Esophagus squamous epithelium (tissue), 5 donors: ENCODE measurements at regions not wholly inside any gene's neighbourhood (a gene's known extent, or its start where the extent isn't known, plus 50 kb on each side); places are given as distances from the start of the nearest gene placed in this dataset.
A peak's percentile ranks its signal among the peaks of the same experiment; 100 is the strongest.

Experiments used
- DNase-seq: peaks from one replicate; lab custom pipeline; 2025; lab: John Stamatoyannopoulos, UW
- H3K27ac ChIP-seq, 4 donors: fragments of 200-600 bp; sonication (generic); one replicate each; pipeline ENCODE4 v1.5.1; 2016 to 2019; ENCODE audit warnings: mild to moderate bottlenecking in 1 of 4
- H3K27me3 ChIP-seq, 4 donors: fragments of 200-600 bp; sonication (generic); 1 replicate in 3 of 4; 2 replicates in 1 of 4; pipeline versions ENCODE4 v1.5.1 to v1.6.0; 2017 to 2021; ENCODE audit warnings: antibody characterized with exemption in 1 of 4
- H3K36me3 ChIP-seq, 3 donors: fragments of 200-600 bp; sonication (generic); one replicate each; pipeline ENCODE4 v1.5.1; 2016 to 2019
- H3K4me1 ChIP-seq, 3 donors: fragments of 200-600 bp; sonication (generic); one replicate each; pipeline ENCODE4 v1.5.1; 2017 to 2019
- H3K4me3 ChIP-seq, 4 donors: fragments of 200-600 bp; sonication (generic); 1 replicate in 3 of 4; 2 replicates in 1 of 4; pipeline ENCODE4 v1.5.1; 2016 to 2019; ENCODE audit warnings: mild to moderate bottlenecking in 2 of 4, moderate library complexity in 1 of 4
- H3K9me3 ChIP-seq, 3 donors: fragments of 200-600 bp; sonication (generic); one replicate each; pipeline ENCODE4 v1.5.1; 2016 to 2019
- CTCF ChIP-seq, 6 experiments: fragments of 450-650 bp in 4 of 6; fragments of 200-600 bp in 2 of 6; sonication (generic) in 2 of 6; IDR thresholded peaks; one replicate each; pipeline ENCODE4 v1.5.1; 2016 to 2019; ENCODE audit warnings: antibody characterized with exemption in 6 of 6, mild to moderate bottlenecking in 4 of 6, moderate library complexity in 4 of 6
- POLR2A ChIP-seq, 4 donors: fragments of 450-650 bp; IDR thresholded peaks; one replicate each; pipeline ENCODE4 v1.6.1; 2017; ENCODE audit warnings: antibody characterized with exemption in 4 of 4, mild to moderate bottlenecking in 4 of 4, moderate library complexity in 3 of 4
- WGBS, 2 donors: methylation state at CpG; one replicate each; pipeline ENCODE4 v1.1.5; 2018; 5-methylcytosine and 5-hydroxymethylcytosine counted together
- intact Hi-C: fragments of 100-400 bp; cut with DNase I; formaldehyde crosslinking; loops from one replicate; pipeline ENCODE4 v1.15.0; 2022
- donor health status: DM: yes; HTN: yes; CAD: no.

GRCh38 chr3:64936556-64936955, 248.8 kb upstream of the ADAMTS9 start:
- intact Hi-C loops: no loop called here
- WGBS, 2 donors: 18 to 50% methylated on average over 1 of the region's 1 CpG

DNA sequence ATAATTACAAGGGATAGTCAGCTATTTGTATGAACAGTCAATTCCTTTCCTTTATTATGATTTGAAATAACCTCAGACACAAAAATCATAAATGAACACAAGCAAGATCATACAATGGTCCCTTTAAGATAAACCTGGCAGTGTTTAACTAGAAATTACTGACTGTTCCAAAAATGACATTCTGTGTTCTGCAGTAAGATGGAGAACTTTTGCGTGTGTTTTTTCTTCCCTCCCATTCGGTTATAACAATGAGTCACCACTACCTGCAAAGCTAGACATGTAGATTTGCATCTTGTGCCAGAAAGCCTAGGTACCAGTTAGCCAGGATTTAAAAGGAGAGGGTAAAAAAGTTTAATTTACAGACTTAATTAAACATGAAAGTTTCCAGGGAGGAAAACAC, 248.2 kb upstream of the ADAMTS9 start:
- H3K36me3 ChIP-seq: no peaks in the 10 kb centered on the region
- H3K27ac ChIP-seq: peak overlapping the region in 1 of 4 donors; percentile 30
- peaks cover 0 to 44% (median 6%) of the 10 kb centered on the region in 3 donors for H3K4me1 ChIP-seq
- H3K27me3 ChIP-seq: no peaks in the 10 kb centered on the region
- no peak overlapping the region for H3K4me3 ChIP-seq
- no peak for TF ChIP-seq POLR2A (IDR thresholded peaks at IDR 0.05)
- TF ChIP-seq CTCF (IDR thresholded peaks at IDR 0.05): no peak
- intact Hi-C loops: no loop called here
- peaks cover 4 to 21% (median 13%) of the 10 kb centered on the region in 3 donors for H3K9me3 ChIP-seq
- DNase-seq: no peak
- WGBS, 2 donors: 21 to 30% methylated on average over 2 of the region's 2 CpGs

More at GRCh38 chr3:64936556-64936955, 248.8 kb upstream of the ADAMTS9 start:
- Histone ChIP-seq H3K27me3 (no peaks in the 10 kb centered on the region), H3K4me1 (peaks cover 0 to 49% (median 6%) of the 10 kb centered on the region in 3 donors), H3K27ac (peak overlapping the region in 1 of 4 donors; percentile 30), H3K36me3 (no peaks in the 10 kb centered on the region), H3K4me3 (no peak overlapping the region), H3K9me3 (peaks cover 4 to 21% (median 13%) of the 10 kb centered on the region in 3 donors)
- DNase-seq: no peak
- TF ChIP-seq CTCF (IDR thresholded peaks at IDR 0.05) (no peak), POLR2A (IDR thresholded peaks at IDR 0.05) (no peak)

DNA sequence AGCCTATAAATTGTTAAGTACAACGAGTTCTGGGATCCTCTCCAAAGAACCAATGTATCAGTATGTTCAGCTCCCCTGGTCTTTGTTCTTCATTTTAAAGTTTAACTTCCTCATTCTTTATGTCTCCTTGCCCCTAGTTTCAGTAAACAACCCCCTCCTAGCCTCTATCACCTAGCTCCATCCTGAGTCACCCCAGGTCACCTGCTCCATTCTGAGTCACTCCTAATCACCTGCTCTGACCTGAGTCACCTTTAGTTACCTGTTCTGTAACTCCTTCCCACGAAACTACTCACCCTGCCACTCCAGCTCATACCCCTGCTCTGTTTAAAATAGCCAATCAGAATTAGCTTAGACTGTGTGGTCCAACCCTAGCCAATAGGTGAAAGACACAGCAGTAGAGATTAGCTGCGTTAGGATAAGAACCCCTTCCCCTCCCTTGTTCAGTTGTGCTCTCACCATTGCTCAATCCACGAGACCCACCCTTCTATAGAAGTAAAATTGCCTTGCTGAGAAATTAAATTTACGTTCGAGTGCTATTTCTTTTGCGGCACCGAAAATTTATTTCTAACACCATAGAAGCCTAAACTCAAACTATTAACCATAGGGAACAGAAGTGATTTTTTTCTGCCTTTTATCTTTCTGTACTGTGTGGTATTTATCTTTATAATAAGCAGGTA, 245.0 kb upstream of the ADAMTS9 start:
- no peak for TF ChIP-seq CTCF (IDR thresholded peaks at IDR 0.05)
- TF ChIP-seq POLR2A (IDR thresholded peaks at IDR 0.05): no peak

GRCh38 chr3:64932016-64932518, 244.3 kb upstream of the ADAMTS9 start:
- TF ChIP-seq CTCF (IDR thresholded peaks at IDR 0.05) (no peak), POLR2A (IDR thresholded peaks at IDR 0.05) (no peak)
- no peak for DNase-seq
- Histone ChIP-seq H3K4me3 (no peak overlapping the region), H3K4me1 (peaks cover 0 to 23% (median 6%) of the 10 kb centered on the region in 3 donors), H3K9me3 (peaks cover 4 to 21% (median 13%) of the 10 kb centered on the region in 3 donors), H3K36me3 (no peaks in the 10 kb centered on the region), H3K27ac (peak overlapping the region in 2 of 4 donors; percentile 18 to 22), H3K27me3 (no peaks in the 10 kb centered on the region)
- 88 to 98% methylated on average over 2 of the region's 2 CpGs for WGBS, 2 donors
- intact Hi-C loops: no loop called here

More for the DNA sequence above, 245.0 kb upstream of the ADAMTS9 start:
- H3K9me3 ChIP-seq: peaks cover 4 to 21% (median 13%) of the 10 kb centered on the region in 3 donors
- peak overlapping the region in 2 of 4 donors; percentile 13 to 18 for H3K27ac ChIP-seq
- no peaks in the 10 kb centered on the region for H3K27me3 ChIP-seq
- H3K4me1 ChIP-seq: peaks cover 0 to 25% (median 6%) of the 10 kb centered on the region in 3 donors
- no peak overlapping the region for H3K4me3 ChIP-seq
- no peak for DNase-seq
- intact Hi-C loops: no loop called here
- 77% methylated on average over 7 to 8 of the region's 8 CpGs for WGBS, 2 donors
- no peaks in the 10 kb centered on the region for H3K36me3 ChIP-seq

GRCh38 chr3:64930891-64931290, 243.1 kb upstream of the ADAMTS9 start:
- TF ChIP-seq CTCF (IDR thresholded peaks at IDR 0.05) (no peak), POLR2A (IDR thresholded peaks at IDR 0.05) (no peak)
- Histone ChIP-seq H3K36me3 (no peaks in the 10 kb centered on the region), H3K4me1 (peaks cover 0 to 12% (median 0%) of the 10 kb centered on the region in 3 donors), H3K4me3 (no peak overlapping the region), H3K9me3 (peaks cover 4 to 21% (median 13%) of the 10 kb centered on the region in 3 donors), H3K27me3 (no peaks in the 10 kb centered on the region), H3K27ac (no peak overlapping the region)
- 100% methylated on average over 2 of the region's 2 CpGs for WGBS, 2 donors
- no peak for DNase-seq
- intact Hi-C loops: no loop called here
